ENCODE measurements at regions not wholly inside any gene's neighbourhood (a gene's known extent, or its start where the extent isn't known, plus 50 kb on each side); places are given as distances from the start of the nearest gene placed in this dataset.

- TF ChIP-seq, protein P1, sequence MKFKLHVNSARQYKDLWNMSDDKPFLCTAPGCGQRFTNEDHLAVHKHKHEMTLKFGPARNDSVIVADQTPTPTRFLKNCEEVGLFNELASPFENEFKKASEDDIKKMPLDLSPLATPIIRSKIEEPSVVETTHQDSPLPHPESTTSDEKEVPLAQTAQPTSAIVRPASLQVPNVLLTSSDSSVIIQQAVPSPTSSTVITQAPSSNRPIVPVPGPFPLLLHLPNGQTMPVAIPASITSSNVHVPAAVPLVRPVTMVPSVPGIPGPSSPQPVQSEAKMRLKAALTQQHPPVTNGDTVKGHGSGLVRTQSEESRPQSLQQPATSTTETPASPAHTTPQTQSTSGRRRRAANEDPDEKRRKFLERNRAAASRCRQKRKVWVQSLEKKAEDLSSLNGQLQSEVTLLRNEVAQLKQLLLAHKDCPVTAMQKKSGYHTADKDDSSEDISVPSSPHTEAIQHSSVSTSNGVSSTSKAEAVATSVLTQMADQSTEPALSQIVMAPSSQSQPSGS (CRISPR knock-in tag; IDR thresholded peaks at IDR 0.05; ENCODE audit: borderline replicate concordance, low read depth): no peak
- no peak for TF ChIP-seq ZNF532 (CRISPR knock-in tag; IDR thresholded peaks at IDR 0.05; ENCODE audit: borderline replicate concordance)
- TF ChIP-seq, protein P2, sequence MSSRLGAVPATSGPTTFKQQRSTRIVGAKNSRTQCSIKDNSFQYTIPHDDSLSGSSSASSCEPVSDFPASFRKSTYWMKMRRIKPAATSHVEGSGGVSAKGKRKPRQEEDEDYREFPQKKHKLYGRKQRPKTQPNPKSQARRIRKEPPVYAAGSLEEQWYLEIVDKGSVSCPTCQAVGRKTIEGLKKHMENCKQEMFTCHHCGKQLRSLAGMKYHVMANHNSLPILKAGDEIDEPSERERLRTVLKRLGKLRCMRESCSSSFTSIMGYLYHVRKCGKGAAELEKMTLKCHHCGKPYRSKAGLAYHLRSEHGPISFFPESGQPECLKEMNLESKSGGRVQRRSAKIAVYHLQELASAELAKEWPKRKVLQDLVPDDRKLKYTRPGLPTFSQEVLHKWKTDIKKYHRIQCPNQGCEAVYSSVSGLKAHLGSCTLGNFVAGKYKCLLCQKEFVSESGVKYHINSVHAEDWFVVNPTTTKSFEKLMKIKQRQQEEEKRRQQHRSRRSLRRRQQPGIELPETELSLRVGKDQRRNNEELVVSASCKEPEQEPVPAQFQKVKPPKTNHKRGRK (CRISPR knock-in tag; IDR thresholded peaks at IDR 0.05; ENCODE audit: borderline replicate concordance): no peak
- no peak for TF ChIP-seq NR3C1 (CRISPR knock-in tag; conservative IDR thresholded peaks at IDR 0.05; ENCODE audit: low read depth)
- TF ChIP-seq CREB1 (CRISPR knock-in tag; IDR thresholded peaks at IDR 0.05): no peak
- no peak for TF ChIP-seq FOXK1 (CRISPR knock-in tag; IDR thresholded peaks at IDR 0.05)
- TF ChIP-seq ZNF232 (CRISPR knock-in tag; IDR thresholded peaks at IDR 0.05): no peak
- TF ChIP-seq, protein P3, sequence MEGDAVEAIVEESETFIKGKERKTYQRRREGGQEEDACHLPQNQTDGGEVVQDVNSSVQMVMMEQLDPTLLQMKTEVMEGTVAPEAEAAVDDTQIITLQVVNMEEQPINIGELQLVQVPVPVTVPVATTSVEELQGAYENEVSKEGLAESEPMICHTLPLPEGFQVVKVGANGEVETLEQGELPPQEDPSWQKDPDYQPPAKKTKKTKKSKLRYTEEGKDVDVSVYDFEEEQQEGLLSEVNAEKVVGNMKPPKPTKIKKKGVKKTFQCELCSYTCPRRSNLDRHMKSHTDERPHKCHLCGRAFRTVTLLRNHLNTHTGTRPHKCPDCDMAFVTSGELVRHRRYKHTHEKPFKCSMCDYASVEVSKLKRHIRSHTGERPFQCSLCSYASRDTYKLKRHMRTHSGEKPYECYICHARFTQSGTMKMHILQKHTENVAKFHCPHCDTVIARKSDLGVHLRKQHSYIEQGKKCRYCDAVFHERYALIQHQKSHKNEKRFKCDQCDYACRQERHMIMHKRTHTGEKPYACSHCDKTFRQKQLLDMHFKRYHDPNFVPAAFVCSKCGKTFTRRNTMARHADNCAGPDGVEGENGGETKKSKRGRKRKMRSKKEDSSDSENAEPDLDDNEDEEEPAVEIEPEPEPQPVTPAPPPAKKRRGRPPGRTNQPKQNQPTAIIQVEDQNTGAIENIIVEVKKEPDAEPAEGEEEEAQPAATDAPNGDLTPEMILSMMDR (IDR thresholded peaks at IDR 0.05): no peak
- no peak for TF ChIP-seq JAZF1 (CRISPR knock-in tag; IDR thresholded peaks at IDR 0.05)
- TF ChIP-seq SP1 (CRISPR knock-in tag; conservative IDR thresholded peaks at IDR 0.05): no peak
Measured at GRCh38 chr3:65037861-65038260, 350.1 kb upstream of the ADAMTS9 start.

Measured in WTC11 (cell line).